ENCODE measurements at regions not wholly inside any gene's neighbourhood (a gene's known extent, or its start where the extent isn't known, plus 50 kb on each side); places are given as distances from the start of the nearest gene placed in this dataset.

DNA sequence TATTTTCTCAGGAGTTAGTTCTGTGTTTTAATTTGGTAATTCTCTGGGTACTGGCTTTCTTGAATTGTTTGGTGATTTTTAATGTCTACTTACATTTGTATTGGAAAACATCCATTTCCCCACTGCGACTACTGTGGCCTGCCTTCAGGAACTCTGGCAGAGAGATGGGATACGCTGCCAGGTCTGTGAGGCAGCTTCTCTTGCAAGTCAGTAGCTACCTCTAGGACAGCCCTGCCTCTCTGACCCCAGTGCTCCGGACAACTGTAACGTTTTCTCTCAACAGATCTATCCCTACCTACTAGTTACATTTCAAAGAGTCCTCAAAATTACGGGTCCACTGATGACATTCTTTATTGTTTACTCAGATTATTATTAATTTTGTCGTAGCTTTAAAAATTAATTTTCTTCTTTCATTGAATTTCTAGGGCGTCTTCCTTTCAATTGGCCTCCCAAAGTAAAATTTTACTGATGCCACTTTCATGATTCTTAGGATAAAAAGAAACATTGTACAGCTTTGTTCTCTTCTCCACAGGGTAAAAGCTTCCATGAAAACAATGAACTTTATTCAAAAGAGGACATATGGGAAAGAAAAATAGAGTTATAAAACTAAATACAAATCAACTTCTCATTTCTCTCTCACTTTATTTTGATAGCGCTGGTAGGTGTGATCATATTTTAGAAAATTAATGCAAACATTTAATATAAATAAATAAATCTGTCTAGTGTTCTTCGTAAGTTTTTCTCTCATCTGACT, 123.2 kb upstream of the GOLGA8J start:
- no peak overlapping the region for H3K4me3 ChIP-seq (ENCODE audit: low read depth, low read length)
- no peak for TF ChIP-seq CTCF (IDR thresholded peaks at IDR 0.05; ENCODE audit: insufficient read depth, low read depth, low read length)
- no peak for DNase-seq (ENCODE audit: low read depth)

GRCh38 chr15:29952225-29952624, 130.0 kb upstream of the TJP1 start:
- no peak for DNase-seq (ENCODE audit: low read depth)
- H3K4me3 ChIP-seq (ENCODE audit: low read depth, low read length), result no peak overlapping the region
- TF ChIP-seq CTCF (IDR thresholded peaks at IDR 0.05; ENCODE audit: insufficient read depth, low read depth, low read length), result no peak

DNA sequence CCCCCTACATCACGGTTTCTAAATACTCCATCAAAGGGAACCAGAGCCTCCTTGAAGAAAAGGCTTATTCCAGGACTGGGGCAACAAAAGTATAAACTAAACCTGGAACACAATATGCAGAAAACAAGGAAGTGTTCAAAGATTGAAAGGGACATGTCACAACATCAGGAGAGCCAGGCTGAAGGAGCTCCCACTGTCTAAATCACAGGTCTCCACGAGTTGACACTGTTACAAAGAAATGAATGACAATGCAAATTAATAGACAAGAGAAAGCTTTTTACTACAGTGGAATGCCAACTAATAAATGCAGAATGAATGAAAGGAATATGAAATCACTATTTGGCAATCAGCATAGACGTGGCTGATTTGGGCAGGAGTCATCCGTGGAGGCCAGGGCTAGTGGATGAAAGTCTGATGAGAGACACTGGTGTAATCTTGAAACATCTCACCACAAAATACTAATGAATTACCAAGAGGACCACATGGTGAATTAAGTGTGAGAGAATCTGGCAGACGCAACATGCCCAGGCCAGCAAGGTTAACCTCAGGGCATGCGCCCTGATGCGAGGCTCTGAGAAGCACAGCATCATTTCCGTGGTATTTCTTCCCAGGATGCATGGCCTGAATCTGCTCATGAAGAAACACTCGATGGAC, 123.8 kb upstream of the TJP1 start:
- no peak overlapping the region for H3K4me3 ChIP-seq (ENCODE audit: low read depth, low read length)
- no peak for DNase-seq (ENCODE audit: low read depth)
- no peak for TF ChIP-seq CTCF (IDR thresholded peaks at IDR 0.05; ENCODE audit: insufficient read depth, low read depth, low read length)

DNA sequence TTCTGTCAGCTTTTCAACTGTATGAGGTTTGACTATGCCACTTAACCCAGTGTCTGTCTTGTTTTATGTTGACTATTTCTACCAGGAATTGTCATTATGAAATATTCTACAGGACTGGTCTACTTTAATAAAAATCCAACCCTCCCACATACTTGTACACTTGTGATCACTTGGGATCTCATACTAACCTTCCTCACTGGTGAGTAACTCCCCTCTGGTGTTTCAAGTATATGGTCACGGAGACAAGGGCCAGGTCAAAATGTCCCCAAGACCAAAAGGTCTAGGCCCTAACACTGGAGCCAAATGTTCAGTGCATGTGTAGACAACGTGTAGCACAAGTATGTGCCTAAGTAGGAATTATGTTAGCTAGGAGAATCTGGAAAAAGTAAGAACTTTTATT, 122.7 kb upstream of the TJP1 start:
- TF ChIP-seq CTCF (IDR thresholded peaks at IDR 0.05; ENCODE audit: insufficient read depth, low read depth, low read length), result no peak
- DNase-seq (ENCODE audit: low read depth), result no peak
- no peak overlapping the region for H3K4me3 ChIP-seq (ENCODE audit: low read depth, low read length)

- H3K4me3 ChIP-seq (ENCODE audit: low read depth, low read length), result no peak overlapping the region
- no peak for DNase-seq (ENCODE audit: low read depth)
- TF ChIP-seq CTCF (IDR thresholded peaks at IDR 0.05; ENCODE audit: insufficient read depth, low read depth, low read length), result no peak
These were observed 120.3 kb upstream of the TJP1 start for GRCh38 chr15:29942548-29942947.

GRCh38 chr15:29942143-29942542, 119.9 kb upstream of the TJP1 start:
- peak; percentile 42 for TF ChIP-seq CTCF (IDR thresholded peaks at IDR 0.05; ENCODE audit: insufficient read depth, low read depth, low read length)
- DNase-seq (ENCODE audit: low read depth), result peak; percentile 21
- no peak overlapping the region for H3K4me3 ChIP-seq (ENCODE audit: low read depth, low read length)

Data from fibroblast of villous mesenchyme (primary cell).